H1 (cell line): ENCODE measurements at regions not wholly inside any gene's neighbourhood (a gene's known extent, or its start where the extent isn't known, plus 50 kb on each side); places are given as distances from the start of the nearest gene placed in this dataset.
A peak's percentile ranks its signal among the peaks of the same experiment; 100 is the strongest.
"Not testable (repeated sequence)": the region's sequence is repeated elsewhere in the genome, so short reads cannot be mapped to it uniquely, and the experiment has no call there.

Experiments
- CTCF ChIA-PET: fragments of 300-600 bp; sonication (Branson Sonifier 250); formaldehyde crosslinking; loops from one replicate; lab custom pipeline; 2021; ENCODE audit not compliant: partially characterized antibody; lab: Charles Lee
- POLR2A ChIA-PET: fragments of 300-600 bp; sonication (Branson Sonifier 250); formaldehyde crosslinking; loops from one replicate; lab custom pipeline; 2021; ENCODE audit warnings: inconsistent platforms; ENCODE audit not compliant: partially characterized antibody; lab: Charles Lee
- DNase-seq, 2 experiments: peaks; one replicate each; pipeline versions ENCODE4 v3.0.0 to v3.0.0-alpha.2; 2010 to 2022; ENCODE audit warnings: low spot score in 2 of 2, low read depth in 1 of 2, mixed read lengths in 1 of 2
- FAIRE-seq: peaks from 2 replicates; lab custom pipeline; 2011; peaks lifted over from hg19 to GRCh38; lab: Jason Lieb, UNC
- H2AFZ ChIP-seq: 2 replicates; pipeline ENCODE4 v1.8.1; 2012; ENCODE audit warnings: low read length, inconsistent platforms
- H2AK5ac ChIP-seq: 2 replicates; pipeline ENCODE4 v1.6.1; 2013; ENCODE audit warnings: low read depth, low read length
- H2BK120ac ChIP-seq: replicated peaks from 2 replicates; pipeline ENCODE3; 2013; ENCODE audit warnings: low read depth, low read length, inconsistent platforms
- H2BK12ac ChIP-seq: 2 replicates; pipeline ENCODE4 v1.6.1; 2013; ENCODE audit warnings: low read depth, low read length
- H2BK15ac ChIP-seq: 2 replicates; pipeline ENCODE4 v1.6.1; 2013; ENCODE audit warnings: low read length
- H2BK20ac ChIP-seq: 2 replicates; pipeline ENCODE4 v1.6.1; 2013; ENCODE audit warnings: low read length
- H2BK5ac ChIP-seq: 2 replicates; pipeline ENCODE4 v1.6.1; 2013; ENCODE audit warnings: low read depth, low read length
- H3K14ac ChIP-seq: 2 replicates; pipeline ENCODE4 v1.6.1; 2013; ENCODE audit warnings: inconsistent platforms; ENCODE audit not compliant: insufficient read length
- H3K18ac ChIP-seq: 2 replicates; pipeline ENCODE4 v1.6.1; 2013; ENCODE audit warnings: low read length; ENCODE audit errors: extremely low read depth
- H3K23ac ChIP-seq: 2 replicates; pipeline ENCODE4 v1.6.1; 2013; ENCODE audit warnings: inconsistent platforms; ENCODE audit not compliant: insufficient read length
- H3K23me2 ChIP-seq: 2 replicates; pipeline ENCODE4 v1.6.1; 2013; ENCODE audit warnings: low read depth, low read length
- H3K27ac ChIP-seq: 2 replicates; pipeline ENCODE4 v1.6.1; 2011; ENCODE audit warnings: low read depth, low read length, inconsistent platforms
- H3K27me3 ChIP-seq, 4 experiments: replicated peaks in 1 of 4; 1 replicate in 1 of 4; 2 replicates in 3 of 4; pipeline versions ENCODE4 v1.6.1 to v1.8.1; 2011 to 2013; ENCODE audit warnings: low read length in 3 of 4, mild to moderate bottlenecking in 3 of 4, inconsistent platforms in 2 of 4, mixed read lengths in 2 of 4, moderate library complexity in 1 of 4; ENCODE audit not compliant: control insufficient read depth in 3 of 4, insufficient read depth in 3 of 4; ENCODE audit errors: extremely low read depth in 1 of 4
- H3K36me3 ChIP-seq, 4 experiments: 2 replicates each; pipeline versions ENCODE4 v1.6.1 to v1.8.1; 2011 to 2013; ENCODE audit warnings: mild to moderate bottlenecking in 4 of 4, low read length in 3 of 4, moderate library complexity in 2 of 4, control low read depth in 1 of 4, inconsistent platforms in 1 of 4; ENCODE audit not compliant: insufficient read depth in 4 of 4, control insufficient read depth in 2 of 4
- H3K4ac ChIP-seq: replicated peaks from 2 replicates; pipeline ENCODE3; 2013; ENCODE audit warnings: low read length, low read depth, mixed read lengths, inconsistent platforms; ENCODE audit not compliant: insufficient read length
- H3K4me1 ChIP-seq, 4 experiments: replicated peaks in 1 of 4; 1 replicate in 1 of 4; 2 replicates in 3 of 4; pipeline versions ENCODE4 v1.6.1 to v1.8.1; 2011 to 2013; ENCODE audit warnings: low read length in 3 of 4, inconsistent platforms in 2 of 4, mixed read lengths in 1 of 4; ENCODE audit not compliant: insufficient read depth in 4 of 4, control insufficient read depth in 3 of 4
- H3K4me2 ChIP-seq, 2 experiments: 2 replicates each; pipeline versions ENCODE4 v1.6.1 to v1.8.1; 2011 to 2013; ENCODE audit warnings: low read depth in 2 of 2, low read length in 2 of 2, control low read depth in 1 of 2, inconsistent platforms in 1 of 2, mild to moderate bottlenecking in 1 of 2; ENCODE audit not compliant: insufficient read depth in 1 of 2
- H3K4me3 ChIP-seq, 4 experiments: fragments of 200-600, 300-600 bp in 1 of 4; sonication (generic), shearing (Covaris generic), sonication (Bioruptor Twin) in 1 of 4; 2 replicates each; pipeline versions ENCODE4 v1.5.1 to v1.8.1; 2011 to 2016; ENCODE audit warnings: low read length in 4 of 4, low read depth in 3 of 4, control low read depth in 2 of 4, inconsistent platforms in 2 of 4, mild to moderate bottlenecking in 2 of 4, mixed read lengths in 1 of 4, moderate library complexity in 1 of 4; ENCODE audit not compliant: insufficient read depth in 2 of 4; ENCODE audit errors: extremely low read depth in 1 of 4
- H3K56ac ChIP-seq: replicated peaks from 2 replicates; pipeline ENCODE3; 2013; ENCODE audit warnings: low read depth, mild to moderate bottlenecking, mixed read lengths, low read length, inconsistent platforms; ENCODE audit not compliant: insufficient read length
- H3K79me1 ChIP-seq: 2 replicates; pipeline ENCODE4 v1.6.1; 2013; ENCODE audit warnings: low read depth, low read length, control low read depth
- H3K79me2 ChIP-seq, 2 experiments: 2 replicates each; pipeline versions ENCODE4 v1.6.1 to v1.8.1; 2012 to 2013; ENCODE audit warnings: low read length in 2 of 2, mild to moderate bottlenecking in 2 of 2, inconsistent platforms in 1 of 2; ENCODE audit not compliant: insufficient read depth in 2 of 2, control insufficient read depth in 1 of 2
- H3K9ac ChIP-seq, 4 experiments: replicated peaks in 1 of 4; 1 replicate in 1 of 4; 2 replicates in 3 of 4; pipeline versions ENCODE4 v1.6.1 to v1.8.1; 2011 to 2013; ENCODE audit warnings: low read depth in 3 of 4, low read length in 3 of 4, control low read depth in 2 of 4, mild to moderate bottlenecking in 2 of 4, moderate library complexity in 2 of 4, inconsistent platforms in 1 of 4; ENCODE audit errors: extremely low read depth in 1 of 4
- H3K9me3 ChIP-seq, 2 experiments: 2 replicates each; pipeline versions ENCODE4 v1.6.1 to v1.8.1; 2012 to 2013; ENCODE audit warnings: mild to moderate bottlenecking in 2 of 2, moderate library complexity in 2 of 2, control low read depth in 1 of 2, inconsistent platforms in 1 of 2, low read depth in 1 of 2, low read length in 1 of 2, mixed read lengths in 1 of 2; ENCODE audit not compliant: insufficient read depth in 2 of 2
- H4K20me1 ChIP-seq, 2 experiments: replicated peaks in 1 of 2; 2 replicates each; pipeline versions ENCODE3 to v1.8.1; 2011 to 2013; ENCODE audit warnings: inconsistent platforms in 2 of 2, low read length in 2 of 2, mild to moderate bottlenecking in 1 of 2; ENCODE audit not compliant: insufficient read depth in 2 of 2, control insufficient read depth in 1 of 2
- H4K5ac ChIP-seq: 2 replicates; pipeline ENCODE4 v1.6.1; 2013; ENCODE audit warnings: low read length, low read depth, mixed read lengths, inconsistent platforms; ENCODE audit not compliant: insufficient read length
- H4K8ac ChIP-seq: 2 replicates; pipeline ENCODE4 v1.8.0; 2013; ENCODE audit warnings: mild to moderate bottlenecking, moderate library complexity, low read length, inconsistent platforms; ENCODE audit not compliant: insufficient read depth; ENCODE audit errors: extremely low read depth
- H4K91ac ChIP-seq: replicated peaks from 2 replicates; pipeline ENCODE3; 2013; ENCODE audit warnings: low read length, mixed read lengths, inconsistent platforms; ENCODE audit not compliant: insufficient read length
- WGBS, 2 experiments: shearing (Covaris generic) in 1 of 2; methylation state at CpG; one replicate each; pipeline versions ENCODE4 v1.1.6 to v1.1.7; 2013 to 2015; ENCODE audit warnings: low lambda C conversion rate in 2 of 2, mixed read lengths in 2 of 2, inconsistent platforms in 1 of 2, low coverage in 1 of 2, missing lambda C conversion rate in 1 of 2; ENCODE audit not compliant: insufficient replicate concordance in 2 of 2, insufficient coverage in 1 of 2, insufficient read length in 1 of 2; ENCODE audit errors: extremely low coverage in 1 of 2, missing lambda C conversion rate in 1 of 2; 5-methylcytosine and 5-hydroxymethylcytosine counted together

GRCh38 chr4:133267506-133267905 is 118.4 kb downstream of the PCDH10 start:
- H4K20me1 ChIP-seq, H3K4ac ChIP-seq, H3K56ac ChIP-seq, H4K91ac ChIP-seq, H3K4me3 ChIP-seq, POLR2A ChIA-PET, H2BK15ac ChIP-seq, DNase-seq, H3K23ac ChIP-seq, H3K27me3 ChIP-seq, H4K8ac ChIP-seq, H3K9me3 ChIP-seq, H3K79me1 ChIP-seq, H3K18ac ChIP-seq, H3K23me2 ChIP-seq, H2AFZ ChIP-seq, H2BK12ac ChIP-seq, CTCF ChIA-PET, H3K36me3 ChIP-seq, H3K4me1 ChIP-seq, H3K9ac ChIP-seq, FAIRE-seq, H2BK120ac ChIP-seq, H4K5ac ChIP-seq, H2AK5ac ChIP-seq, H3K79me2 ChIP-seq, H2BK20ac ChIP-seq, H3K14ac ChIP-seq, H3K27ac ChIP-seq, H3K4me2 ChIP-seq: not testable (repeated sequence)
- 86% methylated on average over 7 of the region's 7 CpGs; no CpG with 5 or more reads in 1 of the 2 experiments for WGBS, 2 experiments
- H2BK5ac ChIP-seq, result 0 out of 2 replicates have a peak overlapping the region, but pooled peaks have one; percentile 66

DNA sequence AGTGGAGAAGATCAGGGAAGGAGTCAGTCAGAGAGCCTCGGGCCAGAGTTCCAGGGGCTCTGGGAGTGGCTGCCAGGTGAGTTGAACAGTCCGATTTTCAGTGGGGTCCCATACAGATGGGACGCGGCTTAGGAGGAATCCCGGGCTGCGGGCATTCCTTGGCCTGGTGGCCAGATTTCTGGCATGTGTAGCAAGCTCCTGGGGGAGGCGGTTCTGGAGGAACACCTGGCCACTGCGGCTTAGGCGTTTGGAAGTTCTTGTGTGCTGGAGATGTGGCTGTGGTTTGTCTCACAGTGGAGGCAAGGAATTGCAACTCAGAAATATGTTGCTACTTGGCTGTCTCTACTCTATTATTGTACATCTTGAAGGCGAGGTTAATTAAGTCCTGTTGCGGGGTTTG is 117.9 kb downstream of the PCDH10 start:
- DNase-seq, H3K56ac ChIP-seq, H2BK20ac ChIP-seq, H3K4me2 ChIP-seq, H3K4ac ChIP-seq, H3K79me1 ChIP-seq, CTCF ChIA-PET, H3K36me3 ChIP-seq, H3K27ac ChIP-seq, H4K5ac ChIP-seq, H4K8ac ChIP-seq, H2BK15ac ChIP-seq, H4K20me1 ChIP-seq, H2AK5ac ChIP-seq, H2BK5ac ChIP-seq, H4K91ac ChIP-seq, H3K23me2 ChIP-seq, H3K79me2 ChIP-seq, FAIRE-seq, H3K23ac ChIP-seq, H3K4me3 ChIP-seq, H2BK12ac ChIP-seq, H3K9me3 ChIP-seq, H3K4me1 ChIP-seq, POLR2A ChIA-PET, H3K9ac ChIP-seq, H2AFZ ChIP-seq, H3K14ac ChIP-seq, H3K18ac ChIP-seq, H2BK120ac ChIP-seq, H3K27me3 ChIP-seq: not testable (repeated sequence)
- WGBS, 2 experiments, result 91% methylated on average over 9 of the region's 11 CpGs; no CpG with 5 or more reads in 1 of the 2 experiments
